Activated T-cell treated with anti-CD3 and anti-CD28 coated beads for 1 hour (primary cell): ENCODE measurements at regions not wholly inside any gene's neighbourhood (a gene's known extent, or its start where the extent isn't known, plus 50 kb on each side); places are given as distances from the start of the nearest gene placed in this dataset.
"Not testable (repeated sequence)": the region's sequence is repeated elsewhere in the genome, so short reads cannot be mapped to it uniquely, and the experiment has no call there.

Experiments used
- DNase-seq: peaks from one replicate; pipeline ENCODE4 v3.0.0-alpha.2; 2020; ENCODE audit warnings: low read depth

DNA sequence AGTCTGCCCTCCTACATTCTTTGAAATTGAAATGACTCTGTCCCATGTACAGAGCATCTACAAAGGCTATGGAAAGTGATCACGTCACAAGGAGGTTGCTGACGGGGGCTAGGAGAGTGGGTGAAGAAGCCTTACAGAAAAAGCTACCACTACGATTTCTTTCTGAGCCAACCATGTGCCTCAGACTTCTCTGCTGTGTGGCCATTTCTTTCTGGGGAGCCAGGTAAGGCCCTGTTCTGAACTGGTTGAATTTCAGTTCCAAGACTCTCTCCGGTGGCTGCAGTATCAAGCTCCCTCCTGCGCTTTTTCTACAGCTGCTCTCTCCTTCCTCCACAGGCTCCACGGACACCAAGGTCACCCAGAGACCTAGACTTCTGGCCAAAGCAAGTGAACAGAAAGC is 112.5 kb upstream of the PRSS1 start:
- no peak for DNase-seq

GRCh38 chr7:142636107-142636506 is 113.2 kb upstream of the PRSS1 start:
- not testable (repeated sequence) for DNase-seq

GRCh38 chr7:142632271-142633134 is 116.8 kb upstream of the PRSS1 start:
- peak; percentile 18 for DNase-seq

DNA sequence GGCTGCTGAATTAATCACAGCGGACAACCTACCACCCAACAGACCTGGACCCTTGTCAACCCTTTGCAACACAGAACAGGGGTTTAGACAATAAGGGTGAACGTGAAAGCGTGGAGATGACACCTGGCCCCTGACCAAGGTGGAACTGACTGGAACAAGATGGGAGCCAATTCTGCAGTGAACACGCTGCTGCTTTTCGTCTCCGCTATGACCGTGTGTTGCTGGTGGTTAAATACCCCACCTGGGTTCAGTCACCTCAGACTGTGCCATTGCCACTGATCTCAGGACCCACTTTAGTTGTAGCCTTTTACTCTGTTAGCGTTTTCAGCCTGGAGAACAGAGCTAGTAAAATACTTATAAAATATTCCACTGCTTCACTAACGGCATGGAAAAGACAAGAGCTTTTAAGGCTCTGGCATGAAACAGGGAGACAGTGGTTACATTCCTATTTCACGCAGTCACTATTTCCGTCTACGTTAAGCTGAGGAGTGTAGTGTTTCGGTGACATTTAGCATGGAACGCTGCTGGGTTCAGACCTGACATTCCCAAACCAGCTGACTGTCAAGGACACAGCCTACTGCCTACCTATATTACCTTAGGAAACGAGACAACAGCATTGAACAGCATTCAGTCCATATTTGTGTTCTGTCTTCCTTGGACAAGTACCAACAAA is 119.5 kb upstream of the PRSS1 start:
- DNase-seq = no peak

- DNase-seq = no peak
Observed at GRCh38 chr7:142628945-142629344, 120.3 kb upstream of the PRSS1 start.

DNA sequence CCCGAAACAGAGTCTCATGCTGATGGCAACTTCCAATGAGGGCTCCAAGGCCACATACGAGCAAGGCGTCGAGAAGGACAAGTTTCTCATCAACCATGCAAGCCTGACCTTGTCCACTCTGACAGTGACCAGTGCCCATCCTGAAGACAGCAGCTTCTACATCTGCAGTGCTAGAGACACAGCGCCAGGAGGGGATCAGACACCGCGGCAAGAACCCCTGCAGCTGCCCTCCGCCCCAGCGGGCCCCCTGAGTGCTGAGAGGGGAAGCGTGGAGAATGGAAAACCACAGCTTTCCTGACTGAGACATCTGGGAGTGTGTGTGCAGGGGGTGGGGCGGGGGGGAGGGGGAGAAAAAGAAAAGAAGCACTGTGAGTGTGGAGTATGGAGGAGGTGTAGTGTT is 122.0 kb upstream of the PRSS1 start:
- not testable (repeated sequence) for DNase-seq

GRCh38 chr7:142626420-142627035 is 122.7 kb upstream of the PRSS1 start:
- peak; percentile 57 for DNase-seq

DNA sequence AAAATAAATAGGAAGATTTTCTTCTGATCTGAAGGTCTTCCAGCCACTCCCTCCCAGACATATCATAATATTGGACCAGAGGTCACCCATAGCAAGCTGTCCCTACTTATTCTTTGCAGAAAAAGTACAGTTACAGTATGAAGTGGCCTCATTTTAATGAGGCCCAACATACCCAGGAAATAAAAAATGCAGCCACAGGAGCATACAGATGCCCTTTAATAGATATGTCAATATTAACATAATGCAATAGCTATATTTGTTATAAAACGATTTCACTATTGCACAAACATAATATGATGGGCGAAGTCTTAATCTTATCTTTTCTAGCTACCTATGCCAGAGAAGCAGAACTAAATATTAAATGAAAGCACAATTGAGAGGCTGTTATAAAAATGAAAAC is 124.1 kb upstream of the PRSS1 start:
- DNase-seq = not testable (repeated sequence)

GRCh38 chr7:142620402-142620801 is 128.9 kb upstream of the PRSS1 start:
- no peak for DNase-seq

DNA sequence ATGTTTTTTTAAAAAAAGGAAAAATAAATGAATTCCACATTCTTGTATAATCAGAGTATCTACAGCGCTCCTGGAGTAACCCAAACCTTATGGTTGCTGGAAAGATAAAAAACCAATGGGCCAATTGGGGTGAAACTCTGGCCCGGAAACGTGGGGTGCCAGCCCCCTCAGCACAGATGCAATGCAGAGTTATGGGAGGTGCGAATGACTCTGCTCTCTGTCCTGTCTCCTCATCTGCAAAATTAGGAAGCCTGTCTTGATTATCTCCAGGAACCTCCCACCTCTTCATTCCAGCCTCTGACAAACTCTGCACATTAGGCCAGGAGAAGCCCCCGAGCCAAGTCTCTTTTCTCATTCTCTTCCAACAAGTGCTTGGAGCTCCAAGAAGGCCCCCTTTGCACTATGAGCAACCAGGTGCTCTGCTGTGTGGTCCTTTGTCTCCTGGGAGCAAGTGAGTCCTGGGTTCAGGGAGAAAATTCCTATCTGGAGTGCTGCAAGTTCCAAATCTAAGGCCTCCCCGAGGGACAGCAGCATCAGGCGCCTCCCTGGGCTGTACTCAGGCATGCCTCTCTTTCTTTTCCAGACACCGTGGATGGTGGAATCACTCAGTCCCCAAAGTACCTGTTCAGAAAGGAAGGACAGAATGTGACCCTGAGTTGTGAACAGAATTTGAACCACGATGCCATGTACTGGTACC is 130.5 kb upstream of the PRSS1 start:
- DNase-seq = no peak

DNA sequence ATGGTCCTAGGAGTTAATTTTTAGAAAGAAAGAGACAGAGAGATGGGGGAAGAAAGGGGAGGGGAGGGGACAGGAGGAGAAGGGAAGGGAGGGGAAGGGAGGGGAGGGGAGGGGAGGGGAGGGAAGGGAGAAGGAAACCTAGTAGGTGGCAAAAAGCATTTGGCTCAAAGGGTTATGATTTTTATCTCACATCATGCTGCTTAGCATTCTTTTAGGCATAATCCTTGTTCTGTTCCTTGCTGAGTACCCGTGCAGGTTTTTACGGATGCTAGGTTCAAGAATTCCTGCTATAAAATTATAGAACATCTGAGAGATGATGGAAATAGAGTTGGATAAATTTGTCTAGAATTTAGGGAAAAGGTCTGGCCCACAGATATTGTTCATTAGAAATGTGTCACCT is 132.4 kb upstream of the PRSS1 start:
- DNase-seq = no peak

GRCh38 chr7:142616121-142616643 is 133.1 kb upstream of the PRSS1 start:
- DNase-seq = no peak

GRCh38 chr7:142615508-142615907 is 133.8 kb upstream of the PRSS1 start:
- DNase-seq = no peak

- no peak for DNase-seq
Observed at GRCh38 chr7:142614116-142614515, 135.2 kb upstream of the PRSS1 start.

- no peak for DNase-seq
Observed at GRCh38 chr7:142612237-142612881, 136.9 kb upstream of the PRSS1 start.

GRCh38 chr7:142611566-142612236 is 137.6 kb upstream of the PRSS1 start:
- DNase-seq = no peak

- no peak for DNase-seq
Observed at GRCh38 chr7:142608630-142609428, 140.4 kb upstream of the PRSS1 start.

DNA sequence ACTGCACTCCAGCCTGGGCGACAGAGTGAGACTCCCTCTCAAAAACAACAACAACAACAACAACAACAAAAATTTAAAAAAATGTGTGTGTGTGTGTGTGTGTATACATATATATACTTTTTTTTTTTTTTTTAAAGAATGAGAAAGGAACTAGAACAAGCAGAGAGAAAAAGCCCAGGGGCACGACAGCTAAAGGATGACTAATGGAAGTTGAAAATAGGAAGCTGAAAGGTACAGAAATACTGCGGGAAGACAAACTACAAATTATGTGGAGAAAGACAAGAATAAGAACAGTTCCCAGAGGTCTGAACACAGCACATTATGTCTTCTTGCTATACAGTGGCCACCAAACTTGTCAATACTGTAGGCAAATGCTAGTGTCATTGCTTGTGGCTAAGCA is 141.9 kb upstream of the PRSS1 start:
- no peak for DNase-seq

- DNase-seq = no peak
Observed at GRCh38 chr7:142606081-142606480, 143.2 kb upstream of the PRSS1 start.

GRCh38 chr7:142604671-142605070 is 144.6 kb upstream of the PRSS1 start:
- DNase-seq = no peak
